ENCODE measurements at regions not wholly inside any gene's neighbourhood (a gene's known extent, or its start where the extent isn't known, plus 50 kb on each side); places are given as distances from the start of the nearest gene placed in this dataset.

GRCh38 chr4:125091101-125091500 lies 223.7 kb upstream of the FAT4 start:
- TF ChIP-seq, protein P1, sequence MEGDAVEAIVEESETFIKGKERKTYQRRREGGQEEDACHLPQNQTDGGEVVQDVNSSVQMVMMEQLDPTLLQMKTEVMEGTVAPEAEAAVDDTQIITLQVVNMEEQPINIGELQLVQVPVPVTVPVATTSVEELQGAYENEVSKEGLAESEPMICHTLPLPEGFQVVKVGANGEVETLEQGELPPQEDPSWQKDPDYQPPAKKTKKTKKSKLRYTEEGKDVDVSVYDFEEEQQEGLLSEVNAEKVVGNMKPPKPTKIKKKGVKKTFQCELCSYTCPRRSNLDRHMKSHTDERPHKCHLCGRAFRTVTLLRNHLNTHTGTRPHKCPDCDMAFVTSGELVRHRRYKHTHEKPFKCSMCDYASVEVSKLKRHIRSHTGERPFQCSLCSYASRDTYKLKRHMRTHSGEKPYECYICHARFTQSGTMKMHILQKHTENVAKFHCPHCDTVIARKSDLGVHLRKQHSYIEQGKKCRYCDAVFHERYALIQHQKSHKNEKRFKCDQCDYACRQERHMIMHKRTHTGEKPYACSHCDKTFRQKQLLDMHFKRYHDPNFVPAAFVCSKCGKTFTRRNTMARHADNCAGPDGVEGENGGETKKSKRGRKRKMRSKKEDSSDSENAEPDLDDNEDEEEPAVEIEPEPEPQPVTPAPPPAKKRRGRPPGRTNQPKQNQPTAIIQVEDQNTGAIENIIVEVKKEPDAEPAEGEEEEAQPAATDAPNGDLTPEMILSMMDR (IDR thresholded peaks at IDR 0.05) = no peak
- TF ChIP-seq POLR2A (IDR thresholded peaks at IDR 0.05) = no peak

All from esophagus squamous epithelium (tissue), 4 donors.